A673 (cell line): ENCODE measurements at regions not wholly inside any gene's neighbourhood (a gene's known extent, or its start where the extent isn't known, plus 50 kb on each side); places are given as distances from the start of the nearest gene placed in this dataset.

Experiments
- BruUV-seq: library from RNA; stranded (reverse); fragments of 400-500 nt; replicated peaks from 2 replicates; lab custom pipeline; 2021; lab: Mats Ljungman, UMichigan
- CTCF ChIA-PET: fragments of 300-600 bp; sonication (Branson Sonifier 250); formaldehyde crosslinking; loops from one replicate; lab custom pipeline; 2022; ENCODE audit warnings: antibody characterized with exemption; lab: Charles Lee
- POLR2A ChIA-PET: fragments of 300-600 bp; sonication (Branson Sonifier 250); formaldehyde crosslinking; loops from one replicate; lab custom pipeline; 2022; ENCODE audit warnings: antibody characterized with exemption; ENCODE audit not compliant: low non-redundant PET; lab: Charles Lee
- DNase-seq: peaks from one replicate; pipeline ENCODE4 v3.0.0-alpha.2; 2015; ENCODE audit warnings: low spot score
- H3K27ac ChIP-seq: fragments of 200-600 bp; sonication (generic); 2 replicates; pipeline ENCODE4 v1.5.1; 2016; ENCODE audit warnings: mixed run types, low read depth, mild to moderate bottlenecking, mixed read lengths, antibody characterized with exemption, low read length; ENCODE audit not compliant: poor library complexity, severe bottlenecking
- H3K27me3 ChIP-seq: fragments of 200-600 bp; sonication (generic); replicated peaks from 2 replicates; pipeline ENCODE4 v1.6.1; 2017; ENCODE audit warnings: mixed run types, low read depth, mild to moderate bottlenecking, mixed read lengths, antibody characterized with exemption, low read length; ENCODE audit not compliant: insufficient read depth, poor library complexity
- H3K36me3 ChIP-seq: fragments of 200-600 bp; sonication (generic); 2 replicates; pipeline ENCODE4 v1.6.1; 2016; ENCODE audit warnings: mixed run types, mild to moderate bottlenecking, mixed read lengths, antibody characterized with exemption, low read length; ENCODE audit not compliant: insufficient read depth, poor library complexity, severe bottlenecking
- H3K4me1 ChIP-seq: fragments of 200-600 bp; sonication (generic); 2 replicates; pipeline ENCODE4 v1.6.1; 2017; ENCODE audit warnings: mixed run types, mild to moderate bottlenecking, mixed read lengths, antibody characterized with exemption, low read length; ENCODE audit not compliant: insufficient read depth, poor library complexity, severe bottlenecking
- H3K4me3 ChIP-seq: fragments of 200-600 bp; sonication (generic); 2 replicates; pipeline ENCODE4 v1.5.1; 2016; ENCODE audit warnings: low read depth, mixed run types, mild to moderate bottlenecking, mixed read lengths, low read length; ENCODE audit not compliant: poor library complexity, severe bottlenecking
- H3K9me3 ChIP-seq: fragments of 200-600 bp; sonication (generic); 2 replicates; pipeline ENCODE4 v1.6.1; 2016; ENCODE audit warnings: mixed run types, low read depth, mild to moderate bottlenecking, mixed read lengths, antibody characterized with exemption, low read length; ENCODE audit not compliant: poor library complexity, severe bottlenecking
- EZH2 ChIP-seq: fragments of 200-600 bp; sonication (generic); IDR thresholded peaks from 2 replicates; pipeline ENCODE4 v1.6.1; 2017; ENCODE audit warnings: borderline replicate concordance, low read depth, mild to moderate bottlenecking, mixed read lengths, antibody characterized with exemption, low read length; ENCODE audit not compliant: poor library complexity, severe bottlenecking
- intact Hi-C: fragments of 100-400 bp; cut with micrococcal nuclease; formaldehyde crosslinking; loops from one replicate; pipeline ENCODE4 v1.10.0; 2022; ENCODE audit not compliant: unreplicated experiment
- TF ChIP-seq, protein P1 (sequence below): fragments of 300-800, 200-600 bp; sonication (generic); conservative IDR thresholded peaks from 2 replicates; pipeline ENCODE4 v1.5.1; 2017; ENCODE audit warnings: low read depth, mild to moderate bottlenecking, antibody characterized with exemption, low read length, moderate library complexity, mixed read lengths

- Histone ChIP-seq H3K9me3 (no peaks in the 10 kb centered on the region), H3K4me1 (no peaks in the 10 kb centered on the region), H3K36me3 (no peaks in the 10 kb centered on the region), H3K27ac (no peak overlapping the region), H3K27me3 (no peaks in the 10 kb centered on the region), H3K4me3 (no peak overlapping the region)
- TF ChIP-seq EZH2: no peak
- TF ChIP-seq, protein P1, sequence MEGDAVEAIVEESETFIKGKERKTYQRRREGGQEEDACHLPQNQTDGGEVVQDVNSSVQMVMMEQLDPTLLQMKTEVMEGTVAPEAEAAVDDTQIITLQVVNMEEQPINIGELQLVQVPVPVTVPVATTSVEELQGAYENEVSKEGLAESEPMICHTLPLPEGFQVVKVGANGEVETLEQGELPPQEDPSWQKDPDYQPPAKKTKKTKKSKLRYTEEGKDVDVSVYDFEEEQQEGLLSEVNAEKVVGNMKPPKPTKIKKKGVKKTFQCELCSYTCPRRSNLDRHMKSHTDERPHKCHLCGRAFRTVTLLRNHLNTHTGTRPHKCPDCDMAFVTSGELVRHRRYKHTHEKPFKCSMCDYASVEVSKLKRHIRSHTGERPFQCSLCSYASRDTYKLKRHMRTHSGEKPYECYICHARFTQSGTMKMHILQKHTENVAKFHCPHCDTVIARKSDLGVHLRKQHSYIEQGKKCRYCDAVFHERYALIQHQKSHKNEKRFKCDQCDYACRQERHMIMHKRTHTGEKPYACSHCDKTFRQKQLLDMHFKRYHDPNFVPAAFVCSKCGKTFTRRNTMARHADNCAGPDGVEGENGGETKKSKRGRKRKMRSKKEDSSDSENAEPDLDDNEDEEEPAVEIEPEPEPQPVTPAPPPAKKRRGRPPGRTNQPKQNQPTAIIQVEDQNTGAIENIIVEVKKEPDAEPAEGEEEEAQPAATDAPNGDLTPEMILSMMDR: no peak
- POLR2A ChIA-PET: no interaction called here
- BruUV-seq: no TSS peak
- CTCF ChIA-PET: no interaction called here
- no peak for DNase-seq
- intact Hi-C loops: no loop called here
Observed at GRCh38 chr3:23698652-23699313, 107.0 kb upstream of the UBE2E1 start.

DNA sequence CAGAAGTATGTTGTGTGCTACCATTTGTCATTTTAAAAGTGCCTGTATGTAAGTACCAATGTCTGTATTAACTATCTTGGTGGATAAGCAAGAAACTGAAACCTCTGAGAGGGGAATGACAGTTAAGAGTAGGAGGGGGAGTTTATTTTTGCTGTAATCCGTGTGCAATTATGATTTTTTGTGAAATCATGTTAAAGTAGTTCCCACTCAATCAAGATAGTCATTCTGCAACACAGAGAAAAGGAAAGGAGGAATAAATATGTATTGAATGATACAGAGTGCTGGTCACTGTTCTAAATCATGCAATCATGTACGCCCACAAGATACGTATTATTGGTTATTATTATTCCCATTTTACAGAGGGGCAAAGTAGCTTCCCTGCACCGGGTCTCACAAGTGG lies 105.1 kb upstream of the UBE2E1 start:
- intact Hi-C loops: no loop called here
- ChIA-PET POLR2A (no interaction called here), CTCF (no interaction called here)
- Histone ChIP-seq H3K4me1 (no peaks in the 10 kb centered on the region), H3K4me3 (no peak overlapping the region), H3K9me3 (no peaks in the 10 kb centered on the region), H3K27me3 (no peaks in the 10 kb centered on the region), H3K27ac (no peak overlapping the region), H3K36me3 (no peaks in the 10 kb centered on the region)
- TF ChIP-seq EZH2: no peak
- TF ChIP-seq, protein P1: no peak
- no peak for DNase-seq
- BruUV-seq: no TSS peak

DNA sequence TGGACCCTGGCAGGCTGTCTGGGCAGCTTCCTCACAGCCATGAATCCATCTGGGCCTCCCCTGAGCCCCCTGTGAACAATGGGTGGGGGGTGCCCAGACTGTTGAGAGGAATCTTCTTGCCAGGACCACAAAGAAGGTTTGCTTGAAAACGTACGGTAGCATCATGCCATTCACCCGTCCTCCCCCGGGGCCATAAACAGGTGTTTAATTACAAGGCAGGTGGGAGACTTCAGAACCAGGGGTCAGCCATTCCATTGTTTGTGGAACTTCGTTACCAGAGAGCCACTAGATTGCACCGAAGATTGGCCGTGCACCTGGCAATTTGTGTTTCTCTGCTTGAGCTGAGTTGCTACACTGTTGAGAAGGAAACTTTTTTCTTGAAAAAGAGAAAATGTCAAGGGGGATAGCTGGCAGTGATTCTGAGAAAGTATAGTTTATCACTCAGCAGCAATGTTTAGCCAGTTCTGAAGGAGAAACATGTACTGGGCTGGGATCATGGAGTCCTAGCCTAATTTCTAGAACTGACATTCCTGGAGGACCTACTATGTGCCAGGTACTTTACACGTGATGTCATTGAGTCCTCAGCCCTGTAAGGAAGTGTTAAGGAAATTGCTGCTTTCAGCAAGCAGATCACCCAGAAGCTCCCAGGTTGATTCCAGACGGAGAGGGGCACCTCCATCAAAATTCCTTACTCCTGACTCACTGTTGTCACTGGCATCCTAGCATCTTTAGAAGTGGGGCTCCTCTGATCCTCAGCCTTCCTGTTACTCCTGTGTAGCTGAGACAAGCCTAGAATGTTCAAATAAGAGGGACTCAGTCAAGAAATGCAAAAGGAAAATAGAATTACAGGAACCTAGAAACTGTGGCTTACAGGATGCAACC lies 103.8 kb upstream of the UBE2E1 start:
- BruUV-seq: no TSS peak
- no peaks in the 10 kb centered on the region for H3K4me1 ChIP-seq
- H3K27me3 ChIP-seq: no peaks in the 10 kb centered on the region
- TF ChIP-seq, protein P1: no peak
- no peak for TF ChIP-seq EZH2
- ChIA-PET POLR2A (no interaction called here), CTCF (no interaction called here)
- no peaks in the 10 kb centered on the region for H3K36me3 ChIP-seq
- no peak overlapping the region for H3K4me3 ChIP-seq
- no peaks in the 10 kb centered on the region for H3K9me3 ChIP-seq
- intact Hi-C loops: no loop called here
- no peak overlapping the region for H3K27ac ChIP-seq
- no peak for DNase-seq
